ENCODE measurements at regions not wholly inside any gene's neighbourhood (a gene's known extent, or its start where the extent isn't known, plus 50 kb on each side); places are given as distances from the start of the nearest gene placed in this dataset.

DNA sequence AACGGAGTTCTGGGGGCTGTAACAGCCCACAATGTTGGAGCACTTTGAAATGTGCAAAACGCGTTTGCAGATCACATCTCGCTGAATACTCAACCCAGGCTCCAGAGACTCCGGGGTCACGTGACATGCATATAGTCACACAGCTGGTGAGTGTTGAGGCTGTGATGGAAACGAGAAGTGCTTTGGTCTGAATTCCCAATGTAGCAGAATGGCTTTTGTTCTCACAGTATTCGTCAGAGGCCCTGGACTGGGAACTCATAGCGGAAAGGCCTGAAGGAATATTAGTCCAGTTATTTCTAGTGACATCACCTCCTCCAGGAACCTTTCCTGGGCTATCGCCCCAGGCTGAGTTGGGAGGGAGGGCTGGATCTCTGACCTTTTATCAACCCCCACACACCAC, 95.8 kb upstream of the CRHR1 start:
- TF ChIP-seq, protein P1, sequence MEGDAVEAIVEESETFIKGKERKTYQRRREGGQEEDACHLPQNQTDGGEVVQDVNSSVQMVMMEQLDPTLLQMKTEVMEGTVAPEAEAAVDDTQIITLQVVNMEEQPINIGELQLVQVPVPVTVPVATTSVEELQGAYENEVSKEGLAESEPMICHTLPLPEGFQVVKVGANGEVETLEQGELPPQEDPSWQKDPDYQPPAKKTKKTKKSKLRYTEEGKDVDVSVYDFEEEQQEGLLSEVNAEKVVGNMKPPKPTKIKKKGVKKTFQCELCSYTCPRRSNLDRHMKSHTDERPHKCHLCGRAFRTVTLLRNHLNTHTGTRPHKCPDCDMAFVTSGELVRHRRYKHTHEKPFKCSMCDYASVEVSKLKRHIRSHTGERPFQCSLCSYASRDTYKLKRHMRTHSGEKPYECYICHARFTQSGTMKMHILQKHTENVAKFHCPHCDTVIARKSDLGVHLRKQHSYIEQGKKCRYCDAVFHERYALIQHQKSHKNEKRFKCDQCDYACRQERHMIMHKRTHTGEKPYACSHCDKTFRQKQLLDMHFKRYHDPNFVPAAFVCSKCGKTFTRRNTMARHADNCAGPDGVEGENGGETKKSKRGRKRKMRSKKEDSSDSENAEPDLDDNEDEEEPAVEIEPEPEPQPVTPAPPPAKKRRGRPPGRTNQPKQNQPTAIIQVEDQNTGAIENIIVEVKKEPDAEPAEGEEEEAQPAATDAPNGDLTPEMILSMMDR (IDR thresholded peaks at IDR 0.05) = no peak
- TF ChIP-seq POLR2A (IDR thresholded peaks at IDR 0.05) = no peak

Measured in thyroid gland (tissue), 4 donors.